ENCODE measurements at regions not wholly inside any gene's neighbourhood (a gene's known extent, or its start where the extent isn't known, plus 50 kb on each side); places are given as distances from the start of the nearest gene placed in this dataset.

GRCh38 chr15:69834267-69834666 lies 263.4 kb downstream of the TLE3 start:
- Mint-ChIP-seq H3K4me1 (ENCODE audit: unreplicated experiment) (peaks cover 13% of the 10 kb centered on the region), H3K4me3 (no peak overlapping the region), H3K36me3 (no peaks in the 10 kb centered on the region), H3K27me3 (peaks cover 31% of the 10 kb centered on the region), H3K27ac (no peak overlapping the region), H3K9me3 (no peaks in the 10 kb centered on the region)
- TF ChIP-seq, protein P1, sequence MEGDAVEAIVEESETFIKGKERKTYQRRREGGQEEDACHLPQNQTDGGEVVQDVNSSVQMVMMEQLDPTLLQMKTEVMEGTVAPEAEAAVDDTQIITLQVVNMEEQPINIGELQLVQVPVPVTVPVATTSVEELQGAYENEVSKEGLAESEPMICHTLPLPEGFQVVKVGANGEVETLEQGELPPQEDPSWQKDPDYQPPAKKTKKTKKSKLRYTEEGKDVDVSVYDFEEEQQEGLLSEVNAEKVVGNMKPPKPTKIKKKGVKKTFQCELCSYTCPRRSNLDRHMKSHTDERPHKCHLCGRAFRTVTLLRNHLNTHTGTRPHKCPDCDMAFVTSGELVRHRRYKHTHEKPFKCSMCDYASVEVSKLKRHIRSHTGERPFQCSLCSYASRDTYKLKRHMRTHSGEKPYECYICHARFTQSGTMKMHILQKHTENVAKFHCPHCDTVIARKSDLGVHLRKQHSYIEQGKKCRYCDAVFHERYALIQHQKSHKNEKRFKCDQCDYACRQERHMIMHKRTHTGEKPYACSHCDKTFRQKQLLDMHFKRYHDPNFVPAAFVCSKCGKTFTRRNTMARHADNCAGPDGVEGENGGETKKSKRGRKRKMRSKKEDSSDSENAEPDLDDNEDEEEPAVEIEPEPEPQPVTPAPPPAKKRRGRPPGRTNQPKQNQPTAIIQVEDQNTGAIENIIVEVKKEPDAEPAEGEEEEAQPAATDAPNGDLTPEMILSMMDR (conservative IDR thresholded peaks at IDR 0.05), result no peak
- no peak for DNase-seq (ENCODE audit: extremely low spot score, unreplicated experiment)

GRCh38 chr15:69834761-69835160 lies 263.0 kb downstream of the TLE3 start:
- no peak overlapping the region for H3K27ac Mint-ChIP-seq
- H3K9me3 Mint-ChIP-seq, result no peaks in the 10 kb centered on the region
- no peaks in the 10 kb centered on the region for H3K36me3 Mint-ChIP-seq
- TF ChIP-seq, protein P1 (conservative IDR thresholded peaks at IDR 0.05), result no peak
- DNase-seq (ENCODE audit: extremely low spot score, unreplicated experiment), result no peak
- no peak overlapping the region for H3K4me3 Mint-ChIP-seq
- peaks cover 12% of the 10 kb centered on the region for H3K4me1 Mint-ChIP-seq (ENCODE audit: unreplicated experiment)
- H3K27me3 Mint-ChIP-seq, result peaks cover 31% of the 10 kb centered on the region

DNA sequence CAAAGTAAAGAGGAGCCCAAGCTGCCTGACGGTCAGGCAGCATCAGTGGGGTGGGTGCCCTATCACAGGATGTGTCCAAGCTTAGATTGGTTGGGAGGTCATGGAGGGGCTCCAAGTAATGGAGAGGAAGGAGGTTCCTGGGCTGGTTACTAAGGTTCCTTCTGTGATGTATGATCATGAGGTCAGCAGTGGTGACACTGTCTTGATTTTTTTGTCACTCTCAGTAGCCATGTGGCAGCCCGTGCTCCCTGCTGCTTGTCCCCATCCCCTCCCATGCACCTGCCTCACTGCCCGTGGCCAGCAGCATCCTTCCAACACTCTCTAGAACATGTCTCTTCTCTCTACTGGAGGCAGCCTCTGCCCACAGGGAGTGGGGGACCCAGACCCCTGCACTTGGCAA lies 261.7 kb downstream of the TLE3 start:
- Mint-ChIP-seq H3K36me3 (no peaks in the 10 kb centered on the region), H3K9me3 (no peaks in the 10 kb centered on the region), H3K27me3 (peaks cover 31% of the 10 kb centered on the region), H3K4me1 (ENCODE audit: unreplicated experiment) (peaks cover 7% of the 10 kb centered on the region), H3K4me3 (no peak overlapping the region), H3K27ac (no peak overlapping the region)
- DNase-seq (ENCODE audit: extremely low spot score, unreplicated experiment), result no peak
- TF ChIP-seq, protein P1 (conservative IDR thresholded peaks at IDR 0.05), result no peak

DNA sequence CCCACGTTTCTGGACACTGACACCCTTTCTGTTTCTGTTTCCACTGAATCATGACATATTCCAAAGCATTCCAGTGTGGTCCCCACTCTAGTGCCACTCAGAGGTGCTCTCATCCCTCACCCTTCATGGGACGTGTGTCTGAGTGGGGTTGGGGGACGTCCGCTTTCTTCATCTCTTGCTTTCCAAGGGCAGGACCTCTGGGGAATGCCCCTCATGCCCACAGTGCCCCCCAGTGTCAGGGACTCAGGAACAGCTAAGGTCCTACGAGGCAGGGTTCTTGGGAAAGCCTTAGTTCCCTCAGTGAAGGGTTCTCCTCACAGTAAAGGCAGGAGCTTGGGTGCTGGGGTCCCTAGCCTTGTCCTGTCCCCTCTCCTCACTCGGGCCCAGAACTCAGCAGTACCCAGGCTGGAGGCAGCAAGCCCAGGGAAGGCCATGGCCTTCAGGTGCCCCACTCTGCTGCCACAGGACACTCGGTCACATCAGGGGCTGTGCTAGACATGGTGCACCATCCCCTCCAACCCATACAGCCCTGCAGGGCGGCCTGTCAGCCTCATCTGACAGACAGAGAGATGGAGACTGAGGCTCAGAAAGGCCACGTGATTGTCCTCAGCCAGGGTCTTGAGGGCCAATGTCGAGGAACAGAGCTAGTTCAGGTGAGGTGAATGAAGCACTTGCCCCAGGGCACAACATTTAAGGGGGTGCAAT lies 261.0 kb downstream of the TLE3 start:
- Mint-ChIP-seq H3K9me3 (no peaks in the 10 kb centered on the region), H3K4me1 (ENCODE audit: unreplicated experiment) (peaks cover 13% of the 10 kb centered on the region), H3K36me3 (no peaks in the 10 kb centered on the region), H3K27ac (no peak overlapping the region), H3K4me3 (no peak overlapping the region), H3K27me3 (peaks cover 27% of the 10 kb centered on the region)
- no peak for DNase-seq (ENCODE audit: extremely low spot score, unreplicated experiment)
- TF ChIP-seq, protein P1 (conservative IDR thresholded peaks at IDR 0.05), result no peak

- Mint-ChIP-seq H3K36me3 (no peaks in the 10 kb centered on the region), H3K27ac (no peak overlapping the region), H3K27me3 (peaks cover 26% of the 10 kb centered on the region), H3K9me3 (no peaks in the 10 kb centered on the region), H3K4me3 (no peak overlapping the region), H3K4me1 (ENCODE audit: unreplicated experiment) (peaks cover 15% of the 10 kb centered on the region)
- TF ChIP-seq, protein P1 (conservative IDR thresholded peaks at IDR 0.05), result no peak
- DNase-seq (ENCODE audit: extremely low spot score, unreplicated experiment), result no peak
These were observed 259.4 kb downstream of the TLE3 start for GRCh38 chr15:69838338-69838737.

Measured in type B pancreatic cell (in vitro differentiated cells).